ENCODE measurements at regions not wholly inside any gene's neighbourhood (a gene's known extent, or its start where the extent isn't known, plus 50 kb on each side); places are given as distances from the start of the nearest gene placed in this dataset.

DNA sequence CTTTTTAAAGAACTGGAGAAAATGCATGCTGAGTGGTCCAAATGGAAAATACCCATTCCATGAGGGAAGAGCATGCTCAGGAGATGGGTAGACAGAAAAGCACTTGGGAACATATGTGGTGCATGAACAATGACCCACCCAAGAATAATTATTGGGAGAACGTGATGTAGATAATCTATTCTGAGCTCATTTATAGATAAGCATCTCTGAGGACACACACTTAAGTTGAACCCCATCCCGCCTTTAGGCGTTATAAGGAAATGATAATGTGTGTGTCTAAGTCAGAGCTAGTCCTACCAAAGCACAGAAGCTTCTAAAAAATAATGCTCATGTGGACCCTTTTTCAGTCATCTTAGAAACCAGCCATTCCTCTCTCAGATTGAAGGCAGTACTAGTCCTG lies 189.9 kb downstream of the KTN1 start:
- Histone ChIP-seq H3K14ac (replicated peaks; ENCODE audit: low read depth, low read length) (no peak overlapping the region), H3K4me1 (ENCODE audit: control insufficient read depth, insufficient read depth, low read length) (no peaks in the 10 kb centered on the region), H3K4ac (ENCODE audit: low read depth, low read length) (no peak overlapping the region), H3K23ac (ENCODE audit: low read depth, low read length) (no peak overlapping the region), H2AK5ac (ENCODE audit: low read depth, low read length) (no peak overlapping the region), H3K9me1 (ENCODE audit: insufficient read depth, low read length) (no peaks in the 10 kb centered on the region), H2AK9ac (replicated peaks; ENCODE audit: low read depth, low read length, poor library complexity) (no peak overlapping the region), H3K36me3 (ENCODE audit: control insufficient read depth, insufficient read depth, low read length) (no peaks in the 10 kb centered on the region), H3K56ac (ENCODE audit: extremely low read depth, insufficient read depth, low read length) (no peak overlapping the region), H2BK20ac (ENCODE audit: low read depth, low read length) (no peak overlapping the region), H2AFZ (replicated peaks; ENCODE audit: low read length, poor library complexity) (no peak overlapping the region), H3K27ac (ENCODE audit: insufficient read depth, low read length) (no peak overlapping the region), H3K9me3 (ENCODE audit: control insufficient read depth, insufficient read depth, low read length) (no peaks in the 10 kb centered on the region), H3K79me1 (ENCODE audit: low read depth in 1 of 2, low read length in 2 of 2) (no peaks in the 10 kb centered on the region), H3K4me3 (ENCODE audit: insufficient read depth, low read depth, low read length) (no peak overlapping the region), H2BK5ac (ENCODE audit: low read depth, low read length, poor library complexity, severe bottlenecking) (no peak overlapping the region), H4K8ac (ENCODE audit: low read depth in 2 of 2, low read length in 2 of 2) (no peak overlapping the region), H3K4me2 (ENCODE audit: low read depth, low read length) (no peak overlapping the region), H2BK120ac (ENCODE audit: low read depth, low read length) (no peak overlapping the region), H3K9ac (ENCODE audit: low read depth, low read length) (no peak overlapping the region), H2BK15ac (ENCODE audit: low read depth, low read length) (no peak overlapping the region), H4K91ac (ENCODE audit: insufficient read depth, low read depth, low read length) (no peak overlapping the region), H4K5ac (ENCODE audit: low read depth, low read length) (no peak overlapping the region), H3K27me3 (ENCODE audit: control insufficient read depth, insufficient read depth, low read length) (peaks cover 22% of the 10 kb centered on the region), H3K18ac (ENCODE audit: low read depth, low read length) (no peak overlapping the region), H4K20me1 (ENCODE audit: insufficient read depth, low read length) (no peaks in the 10 kb centered on the region)
- TF ChIP-seq RCOR1 (IDR thresholded peaks at IDR 0.05; ENCODE audit: insufficient replicate concordance, low read length) (no peak), NFE2L2 (IDR thresholded peaks at IDR 0.05; ENCODE audit: low read depth, low read length) (no peak)
- TF ChIP-seq, protein P1, sequence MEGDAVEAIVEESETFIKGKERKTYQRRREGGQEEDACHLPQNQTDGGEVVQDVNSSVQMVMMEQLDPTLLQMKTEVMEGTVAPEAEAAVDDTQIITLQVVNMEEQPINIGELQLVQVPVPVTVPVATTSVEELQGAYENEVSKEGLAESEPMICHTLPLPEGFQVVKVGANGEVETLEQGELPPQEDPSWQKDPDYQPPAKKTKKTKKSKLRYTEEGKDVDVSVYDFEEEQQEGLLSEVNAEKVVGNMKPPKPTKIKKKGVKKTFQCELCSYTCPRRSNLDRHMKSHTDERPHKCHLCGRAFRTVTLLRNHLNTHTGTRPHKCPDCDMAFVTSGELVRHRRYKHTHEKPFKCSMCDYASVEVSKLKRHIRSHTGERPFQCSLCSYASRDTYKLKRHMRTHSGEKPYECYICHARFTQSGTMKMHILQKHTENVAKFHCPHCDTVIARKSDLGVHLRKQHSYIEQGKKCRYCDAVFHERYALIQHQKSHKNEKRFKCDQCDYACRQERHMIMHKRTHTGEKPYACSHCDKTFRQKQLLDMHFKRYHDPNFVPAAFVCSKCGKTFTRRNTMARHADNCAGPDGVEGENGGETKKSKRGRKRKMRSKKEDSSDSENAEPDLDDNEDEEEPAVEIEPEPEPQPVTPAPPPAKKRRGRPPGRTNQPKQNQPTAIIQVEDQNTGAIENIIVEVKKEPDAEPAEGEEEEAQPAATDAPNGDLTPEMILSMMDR (conservative IDR thresholded peaks at IDR 0.05; ENCODE audit: low read depth, low read length), result no peak
- no CpG with 5 or more reads among the region's 3 CpGs for WGBS, 2 experiments (ENCODE audit: extremely low coverage in 2 of 2, insufficient read length in 1 of 2)
- ChIA-PET CTCF (interaction anchor here (0.7 to 1.1 kb wide), 2 partner anchors 12 to 21 kb away, joined by 3 read pairs; no protein-coding TSS in a partner anchor), POLR2A (ENCODE audit: unreplicated experiment) (no interaction called here)
- BruUV-seq (replicated peaks), result no TSS peak
- in situ Hi-C loops (cut with MboI; ENCODE audit: low sequenced_read_pairs), result no loop called here
- ATAC-seq (ENCODE audit: low read depth), result no peak
- dilution Hi-C loops (cut with HindIII; ENCODE audit: low sequenced_read_pairs, unreplicated experiment), result no loop called here
- no peak for DNase-seq
- intact Hi-C loops (cut with micrococcal nuclease), result no loop called here
